ENCODE measurements at regions not wholly inside any gene's neighbourhood (a gene's known extent, or its start where the extent isn't known, plus 50 kb on each side); places are given as distances from the start of the nearest gene placed in this dataset.
"Not testable (repeated sequence)": the region's sequence is repeated elsewhere in the genome, so short reads cannot be mapped to it uniquely, and the experiment has no call there.

DNA sequence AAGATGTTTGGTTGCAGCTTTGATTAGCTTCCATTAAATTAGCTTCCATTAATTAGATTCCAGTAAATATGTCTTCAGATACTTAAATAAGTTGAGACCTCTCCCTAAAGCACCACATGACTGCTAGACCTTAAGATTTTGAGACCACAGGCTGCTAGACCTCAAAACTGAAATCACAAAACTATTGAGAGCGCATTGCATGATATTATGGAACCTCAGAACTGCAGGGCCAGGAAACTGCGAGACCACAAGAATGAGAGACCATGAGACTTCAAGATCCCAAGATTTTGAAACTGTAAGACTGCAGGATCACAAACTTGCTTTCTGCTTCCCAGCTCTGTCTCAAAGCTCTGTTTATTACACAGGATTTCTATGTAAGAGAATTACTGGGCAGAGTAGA lies 87.4 kb downstream of the TRIM42 start:
- Histone ChIP-seq H3K4me1 (ENCODE audit: control insufficient read depth, insufficient read depth, low read length) (no peaks in the 10 kb centered on the region), H3K27me3 (ENCODE audit: control insufficient read depth, insufficient read depth, low read length) (no peaks in the 10 kb centered on the region), H3K4me3 (ENCODE audit: low read depth, low read length) (no peak overlapping the region), H3K27ac (ENCODE audit: low read depth, low read length) (no peak overlapping the region), H3K9me3 (ENCODE audit: control insufficient read depth, insufficient read depth, low read length) (no peaks in the 10 kb centered on the region), H3K36me3 (ENCODE audit: control insufficient read depth, insufficient read depth, low read length) (no peaks in the 10 kb centered on the region)
- no peak for DNase-seq (ENCODE audit: low read depth in 4 of 6, low spot score in 6 of 6)
- WGBS (ENCODE audit: insufficient coverage): 100% methylated on average over 2 of the region's 2 CpGs

DNA sequence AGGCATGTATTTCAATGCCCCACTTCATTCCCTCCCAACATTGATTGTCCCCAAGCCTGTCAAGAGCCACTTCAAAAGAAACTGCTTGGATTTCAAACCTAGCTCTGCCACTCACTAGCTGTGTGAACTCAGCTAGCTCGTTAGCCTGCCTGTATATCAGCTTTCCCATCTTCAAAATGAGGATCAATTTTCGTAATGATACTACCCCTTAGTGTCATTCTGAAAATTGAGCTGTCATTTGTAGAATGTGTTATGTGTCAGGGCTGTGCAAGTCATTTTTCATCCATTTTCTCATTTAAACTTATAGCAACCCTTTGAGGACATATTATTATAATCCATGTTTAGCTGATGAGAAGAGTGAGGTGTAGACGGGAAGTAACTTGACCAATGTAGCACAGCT lies 88.6 kb downstream of the TRIM42 start:
- no peaks in the 10 kb centered on the region for H3K4me1 ChIP-seq (ENCODE audit: control insufficient read depth, insufficient read depth, low read length)
- H3K27me3 ChIP-seq (ENCODE audit: control insufficient read depth, insufficient read depth, low read length): no peaks in the 10 kb centered on the region
- H3K36me3 ChIP-seq (ENCODE audit: control insufficient read depth, insufficient read depth, low read length): no peaks in the 10 kb centered on the region
- WGBS (ENCODE audit: insufficient coverage): 80% methylated on average over 1 of the region's 3 CpGs
- no peak overlapping the region for H3K27ac ChIP-seq (ENCODE audit: low read depth, low read length)
- DNase-seq (ENCODE audit: low read depth in 4 of 6, low spot score in 6 of 6): no peak
- H3K4me3 ChIP-seq (ENCODE audit: low read depth, low read length): no peak overlapping the region
- H3K9me3 ChIP-seq (ENCODE audit: control insufficient read depth, insufficient read depth, low read length): no peaks in the 10 kb centered on the region

DNA sequence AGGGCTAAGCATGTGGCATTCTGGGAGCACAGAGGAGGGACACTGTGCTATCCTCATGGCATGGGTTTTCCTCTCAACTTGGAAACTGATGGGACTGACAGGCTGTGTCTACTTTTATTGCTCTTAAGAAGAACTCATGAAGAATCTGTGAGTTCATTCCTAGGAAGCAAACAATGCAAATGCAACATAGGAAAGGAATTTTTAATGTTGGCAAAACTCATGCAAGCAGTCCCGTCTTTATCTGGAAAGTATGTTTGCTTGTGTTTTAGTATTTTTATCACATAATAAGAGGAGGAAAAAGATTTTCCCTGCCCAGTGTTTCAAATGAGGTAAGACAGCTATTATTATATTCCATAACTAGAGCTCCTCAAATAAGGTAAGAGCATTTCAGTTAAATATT lies 89.7 kb downstream of the TRIM42 start:
- Histone ChIP-seq H3K4me3 (ENCODE audit: low read depth, low read length) (no peak overlapping the region), H3K36me3 (ENCODE audit: control insufficient read depth, insufficient read depth, low read length) (no peaks in the 10 kb centered on the region), H3K4me1 (ENCODE audit: control insufficient read depth, insufficient read depth, low read length) (no peaks in the 10 kb centered on the region), H3K27ac (ENCODE audit: low read depth, low read length) (no peak overlapping the region), H3K27me3 (ENCODE audit: control insufficient read depth, insufficient read depth, low read length) (no peaks in the 10 kb centered on the region), H3K9me3 (ENCODE audit: control insufficient read depth, insufficient read depth, low read length) (no peaks in the 10 kb centered on the region)
- no CpG with 5 or more reads among the region's 1 CpG for WGBS (ENCODE audit: insufficient coverage)
- DNase-seq (ENCODE audit: low read depth in 4 of 6, low spot score in 6 of 6): no peak

DNA sequence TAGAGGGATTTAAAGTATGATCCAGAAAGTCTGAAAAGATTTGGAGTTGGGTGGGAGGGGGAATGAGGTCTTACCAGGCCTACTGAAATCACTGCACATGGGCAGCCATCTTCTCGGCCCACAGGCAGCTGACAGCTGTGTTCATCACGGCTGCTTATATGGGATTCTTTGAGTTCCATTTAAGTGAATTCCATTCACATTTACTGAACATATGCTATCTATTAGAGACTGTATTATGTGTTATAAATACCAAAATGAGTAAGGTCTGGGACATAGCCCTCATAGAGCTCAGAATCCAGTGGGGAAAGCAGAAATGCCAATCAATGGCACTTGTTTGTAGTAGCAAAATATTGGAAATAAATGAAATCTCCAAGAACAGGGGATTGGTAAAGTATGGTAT lies 91.1 kb downstream of the TRIM42 start:
- no peaks in the 10 kb centered on the region for H3K36me3 ChIP-seq (ENCODE audit: control insufficient read depth, insufficient read depth, low read length)
- H3K4me3 ChIP-seq (ENCODE audit: low read depth, low read length): no peak overlapping the region
- H3K9me3 ChIP-seq (ENCODE audit: control insufficient read depth, insufficient read depth, low read length): no peaks in the 10 kb centered on the region
- no peaks in the 10 kb centered on the region for H3K27me3 ChIP-seq (ENCODE audit: control insufficient read depth, insufficient read depth, low read length)
- no peaks in the 10 kb centered on the region for H3K4me1 ChIP-seq (ENCODE audit: control insufficient read depth, insufficient read depth, low read length)
- no CpG with 5 or more reads among the region's 2 CpGs for WGBS (ENCODE audit: insufficient coverage)
- H3K27ac ChIP-seq (ENCODE audit: low read depth, low read length): no peak overlapping the region
- DNase-seq (ENCODE audit: low read depth in 4 of 6, low spot score in 6 of 6): no peak

DNA sequence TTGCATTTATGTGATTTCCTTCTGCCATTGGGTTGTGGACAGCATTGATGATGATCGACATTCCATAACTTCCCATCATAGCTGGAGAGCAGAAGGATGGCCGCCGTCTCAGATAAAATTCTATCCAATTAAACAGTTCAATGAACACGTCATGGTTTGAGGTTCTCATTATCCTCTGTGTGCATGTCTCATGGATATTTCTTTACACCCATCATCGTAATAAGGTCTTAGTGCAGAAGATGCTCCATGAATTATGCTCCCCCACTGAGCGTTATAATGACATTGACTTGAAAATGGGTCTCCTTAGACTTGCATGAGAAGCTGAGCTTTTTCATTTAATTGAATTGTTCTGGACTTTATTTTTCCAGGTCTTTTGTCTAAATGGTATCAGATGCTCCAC lies 92.1 kb downstream of the TRIM42 start:
- Histone ChIP-seq H3K4me3 (ENCODE audit: low read depth, low read length) (no peak overlapping the region), H3K36me3 (ENCODE audit: control insufficient read depth, insufficient read depth, low read length) (no peaks in the 10 kb centered on the region), H3K9me3 (ENCODE audit: control insufficient read depth, insufficient read depth, low read length) (no peaks in the 10 kb centered on the region), H3K27me3 (ENCODE audit: control insufficient read depth, insufficient read depth, low read length) (no peaks in the 10 kb centered on the region), H3K4me1 (ENCODE audit: control insufficient read depth, insufficient read depth, low read length) (no peaks in the 10 kb centered on the region), H3K27ac (ENCODE audit: low read depth, low read length) (no peak overlapping the region)
- 83% methylated on average over 1 of the region's 6 CpGs for WGBS (ENCODE audit: insufficient coverage)
- DNase-seq (ENCODE audit: low read depth in 4 of 6, low spot score in 6 of 6): peak in 1 of 6 donors; percentile 68

DNA sequence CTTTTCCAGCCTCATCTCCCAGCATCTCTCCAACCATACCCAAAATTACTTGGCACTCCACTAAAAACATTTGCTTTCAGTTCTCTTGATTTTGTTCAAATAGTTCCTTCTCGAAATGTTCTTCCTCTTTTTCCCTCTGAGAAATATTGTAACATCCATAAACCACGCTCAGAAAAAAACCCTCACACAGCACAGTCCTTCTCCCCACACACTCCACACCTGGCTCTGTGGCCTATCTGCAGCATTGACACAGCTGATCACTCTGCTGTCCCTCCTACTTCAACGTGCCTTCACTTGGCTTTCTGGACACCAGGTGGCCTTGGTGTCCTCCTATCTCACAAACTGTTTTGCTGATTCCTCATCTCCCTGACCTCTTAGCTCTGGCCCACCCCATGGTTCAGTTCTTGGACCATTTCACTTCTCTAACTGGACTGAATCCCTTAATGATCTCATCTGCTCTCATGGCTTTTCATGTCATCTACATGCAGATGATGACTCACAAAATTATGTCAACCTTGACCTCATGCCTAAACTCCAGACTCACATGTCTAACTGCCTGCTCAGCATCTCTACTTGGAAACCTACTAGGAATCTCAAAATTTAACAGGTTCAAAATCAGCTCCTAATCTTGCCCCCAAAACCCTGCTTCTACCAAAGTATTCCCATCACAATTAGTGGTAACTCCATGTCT lies 93.3 kb downstream of the TRIM42 start:
- Histone ChIP-seq H3K27ac (ENCODE audit: low read depth, low read length) (no peak overlapping the region), H3K27me3 (ENCODE audit: control insufficient read depth, insufficient read depth, low read length) (no peaks in the 10 kb centered on the region), H3K4me3 (ENCODE audit: low read depth, low read length) (no peak overlapping the region), H3K4me1 (ENCODE audit: control insufficient read depth, insufficient read depth, low read length) (no peaks in the 10 kb centered on the region), H3K9me3 (ENCODE audit: control insufficient read depth, insufficient read depth, low read length) (peaks cover 1% of the 10 kb centered on the region), H3K36me3 (ENCODE audit: control insufficient read depth, insufficient read depth, low read length) (no peaks in the 10 kb centered on the region)
- DNase-seq (ENCODE audit: low read depth in 4 of 6, low spot score in 6 of 6): no peak
- 81% methylated on average over 3 of the region's 3 CpGs for WGBS (ENCODE audit: insufficient coverage)

DNA sequence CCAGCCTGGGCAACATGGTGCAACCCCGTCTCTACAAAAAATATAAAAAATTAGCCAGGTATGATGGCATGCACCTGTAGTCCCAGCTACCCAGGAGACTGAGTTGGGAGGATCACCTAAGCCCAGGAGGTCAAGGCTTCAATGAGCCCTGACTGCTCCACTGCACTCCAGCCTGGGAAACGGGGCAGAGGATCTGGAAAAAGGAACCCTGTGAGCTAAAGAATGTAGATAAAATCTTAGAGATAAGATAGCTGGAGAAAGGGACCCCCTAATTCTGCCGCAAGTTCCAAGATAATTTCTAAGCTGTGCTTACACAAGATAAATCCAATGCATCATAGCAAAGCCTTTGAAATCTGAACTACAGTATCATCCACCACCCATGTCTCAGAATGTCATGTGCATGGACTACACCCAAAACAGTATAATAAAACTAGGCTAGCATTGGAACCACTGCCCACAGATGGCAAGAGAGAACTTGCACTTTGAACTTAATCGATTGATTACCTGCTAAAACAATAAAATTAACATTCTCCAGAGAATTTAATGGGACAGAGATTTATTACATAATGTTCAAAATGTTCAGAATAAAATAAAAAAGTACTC lies 99.9 kb downstream of the TRIM42 start:
- Histone ChIP-seq H3K9me3 (ENCODE audit: control insufficient read depth, insufficient read depth, low read length) (peaks cover 1% of the 10 kb centered on the region), H3K27ac (ENCODE audit: low read depth, low read length) (no peak overlapping the region), H3K4me3 (ENCODE audit: low read depth, low read length) (no peak overlapping the region), H3K27me3 (ENCODE audit: control insufficient read depth, insufficient read depth, low read length) (no peaks in the 10 kb centered on the region), H3K4me1 (ENCODE audit: control insufficient read depth, insufficient read depth, low read length) (no peaks in the 10 kb centered on the region), H3K36me3 (ENCODE audit: control insufficient read depth, insufficient read depth, low read length) (no peaks in the 10 kb centered on the region)
- WGBS (ENCODE audit: insufficient coverage): no CpG with 5 or more reads among the region's 4 CpGs
- DNase-seq (ENCODE audit: low read depth in 4 of 6, low spot score in 6 of 6): no peak

DNA sequence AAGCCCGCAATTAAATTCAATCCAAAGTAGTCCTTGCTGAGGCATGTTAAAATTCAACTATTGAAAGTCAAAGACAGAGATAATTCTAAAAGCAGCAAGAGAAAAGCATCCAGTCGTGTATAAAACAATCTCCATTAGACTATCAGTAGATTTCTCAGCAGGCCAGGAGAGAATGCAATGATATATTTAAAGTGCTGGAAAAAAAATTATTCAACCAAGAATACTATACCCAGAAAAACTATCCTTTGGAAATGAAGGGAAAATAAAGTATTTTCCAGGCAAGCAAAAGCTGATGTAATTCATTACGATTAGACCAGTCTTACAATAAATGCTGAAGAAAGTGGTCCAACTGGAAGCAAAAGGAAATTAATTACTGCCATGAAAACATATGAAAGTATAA lies 113.5 kb downstream of the TRIM42 start:
- H3K9me3 ChIP-seq (ENCODE audit: control insufficient read depth, insufficient read depth, low read length): no peaks in the 10 kb centered on the region
- DNase-seq (ENCODE audit: low read depth in 4 of 6, low spot score in 6 of 6): no peak
- WGBS (ENCODE audit: insufficient coverage): no CpG with 5 or more reads among the region's 3 CpGs

DNA sequence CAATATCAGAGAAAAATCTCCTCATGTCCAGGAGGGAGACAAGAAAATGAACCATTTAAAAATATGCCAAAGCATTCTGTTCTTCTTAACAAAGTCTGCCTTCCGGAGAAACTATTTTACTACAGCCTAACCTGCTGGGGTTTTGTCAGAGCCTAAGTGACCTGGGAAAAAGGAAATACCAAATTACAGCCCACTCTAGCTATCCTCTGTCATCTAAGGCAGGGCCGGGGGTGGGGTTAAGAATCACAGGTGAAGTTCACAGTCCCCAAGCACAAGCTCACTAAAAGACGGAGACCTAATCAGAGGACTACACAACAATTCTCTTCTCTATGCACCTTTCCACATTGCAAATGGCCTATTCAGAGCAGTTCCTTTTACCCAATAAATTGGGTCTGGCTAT lies 116.6 kb downstream of the TRIM42 start:
- Histone ChIP-seq H3K9me3 (ENCODE audit: control insufficient read depth, insufficient read depth, low read length) (no peaks in the 10 kb centered on the region), H3K36me3 (ENCODE audit: control insufficient read depth, insufficient read depth, low read length) (no peaks in the 10 kb centered on the region), H3K4me3 (ENCODE audit: low read depth, low read length) (no peak overlapping the region), H3K4me1 (ENCODE audit: control insufficient read depth, insufficient read depth, low read length) (no peaks in the 10 kb centered on the region), H3K27ac (ENCODE audit: low read depth, low read length) (no peak overlapping the region), H3K27me3 (ENCODE audit: control insufficient read depth, insufficient read depth, low read length) (no peaks in the 10 kb centered on the region)
- no CpG with 5 or more reads among the region's 3 CpGs for WGBS (ENCODE audit: insufficient coverage)
- no peak for DNase-seq (ENCODE audit: low read depth in 4 of 6, low spot score in 6 of 6)

More for the DNA sequence above, 113.5 kb downstream of the TRIM42 start:
- H3K27me3 ChIP-seq (ENCODE audit: control insufficient read depth, insufficient read depth, low read length): no peaks in the 10 kb centered on the region
- no peak overlapping the region for H3K27ac ChIP-seq (ENCODE audit: low read depth, low read length)
- no peaks in the 10 kb centered on the region for H3K4me1 ChIP-seq (ENCODE audit: control insufficient read depth, insufficient read depth, low read length)
- no peak overlapping the region for H3K4me3 ChIP-seq (ENCODE audit: low read depth, low read length)
- H3K36me3 ChIP-seq (ENCODE audit: control insufficient read depth, insufficient read depth, low read length): no peaks in the 10 kb centered on the region

DNA sequence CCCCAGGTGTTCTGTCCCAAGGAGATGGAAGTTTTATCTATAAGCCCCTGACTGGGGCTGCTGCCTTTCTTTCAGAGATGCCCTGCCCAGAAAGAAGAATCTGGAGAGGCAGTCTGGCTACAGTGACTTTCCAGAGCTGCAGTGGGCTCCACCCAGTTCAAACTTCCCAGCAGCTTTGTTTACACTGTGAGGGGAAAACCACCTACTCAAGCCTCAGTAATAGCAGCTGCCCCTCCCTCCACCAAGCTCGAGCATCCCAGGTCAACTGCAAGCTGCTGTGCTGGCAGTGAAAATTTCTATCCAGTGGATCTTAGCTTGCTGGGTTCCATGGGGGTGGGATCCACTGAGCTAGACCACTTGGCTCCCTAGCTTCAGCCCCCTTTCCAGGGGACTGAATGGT lies 125.0 kb downstream of the TRIM42 start:
- H3K27ac ChIP-seq (ENCODE audit: low read depth, low read length); H3K36me3 ChIP-seq (ENCODE audit: control insufficient read depth, insufficient read depth, low read length); DNase-seq (ENCODE audit: low read depth in 4 of 6, low spot score in 6 of 6); H3K27me3 ChIP-seq (ENCODE audit: control insufficient read depth, insufficient read depth, low read length); H3K4me1 ChIP-seq (ENCODE audit: control insufficient read depth, insufficient read depth, low read length); H3K9me3 ChIP-seq (ENCODE audit: control insufficient read depth, insufficient read depth, low read length); H3K4me3 ChIP-seq (ENCODE audit: low read depth, low read length): not testable (repeated sequence)
- WGBS (ENCODE audit: insufficient coverage): 25% methylated on average over 1 of the region's 1 CpG

Measured in spinal cord (tissue), 9 donors.